ENCODE measurements at regions not wholly inside any gene's neighbourhood (a gene's known extent, or its start where the extent isn't known, plus 50 kb on each side); places are given as distances from the start of the nearest gene placed in this dataset.

- DNase-seq (ENCODE audit: low read depth): no peak
- no peak overlapping the region for H3K4me3 ChIP-seq (ENCODE audit: low read length)
- TF ChIP-seq CTCF (conservative IDR thresholded peaks at IDR 0.05; ENCODE audit: low read depth, low read length): no peak
Observed at GRCh38 chr10:81679291-81679690, 195.7 kb upstream of the NRG3 start.

GRCh38 chr10:81680359-81680758, 194.6 kb upstream of the NRG3 start:
- TF ChIP-seq CTCF (conservative IDR thresholded peaks at IDR 0.05; ENCODE audit: low read depth, low read length): no peak
- no peak for DNase-seq (ENCODE audit: low read depth)
- no peak overlapping the region for H3K4me3 ChIP-seq (ENCODE audit: low read length)

GRCh38 chr10:81688459-81688858, 186.5 kb upstream of the NRG3 start:
- DNase-seq (ENCODE audit: low read depth): no peak
- no peak overlapping the region for H3K4me3 ChIP-seq (ENCODE audit: low read length)
- no peak for TF ChIP-seq CTCF (conservative IDR thresholded peaks at IDR 0.05; ENCODE audit: low read depth, low read length)

GRCh38 chr10:81696609-81697388, 178.2 kb upstream of the NRG3 start:
- DNase-seq (ENCODE audit: low read depth): no peak
- no peak for TF ChIP-seq CTCF (conservative IDR thresholded peaks at IDR 0.05; ENCODE audit: low read depth, low read length)
- H3K4me3 ChIP-seq (ENCODE audit: low read length): no peak overlapping the region

- no peak for DNase-seq (ENCODE audit: low read depth)
- no peak for TF ChIP-seq CTCF (conservative IDR thresholded peaks at IDR 0.05; ENCODE audit: low read depth, low read length)
Observed at GRCh38 chr10:81704596-81704995, 170.4 kb upstream of the NRG3 start.

GRCh38 chr10:81708416-81708815, 166.6 kb upstream of the NRG3 start:
- DNase-seq (ENCODE audit: low read depth): no peak
- no peak for TF ChIP-seq CTCF (conservative IDR thresholded peaks at IDR 0.05; ENCODE audit: low read depth, low read length)
- H3K4me3 ChIP-seq (ENCODE audit: low read length): no peak overlapping the region

More at GRCh38 chr10:81704596-81704995, 170.4 kb upstream of the NRG3 start:
- H3K4me3 ChIP-seq (ENCODE audit: low read length): no peak overlapping the region

- DNase-seq (ENCODE audit: low read depth): no peak
- TF ChIP-seq CTCF (conservative IDR thresholded peaks at IDR 0.05; ENCODE audit: low read depth, low read length): no peak
- no peak overlapping the region for H3K4me3 ChIP-seq (ENCODE audit: low read length)
Observed at GRCh38 chr10:81708929-81709328, 166.1 kb upstream of the NRG3 start.

Data from retinal pigment epithelial cell (primary cell).